ENCODE measurements at regions not wholly inside any gene's neighbourhood (a gene's known extent, or its start where the extent isn't known, plus 50 kb on each side); places are given as distances from the start of the nearest gene placed in this dataset.

GRCh38 chr1:37250371-37250770 is 216.1 kb upstream of the GRIK3 start:
- FAIRE-seq (no peak), DNase-seq (ENCODE audit: low read depth) (no peak)
- Histone ChIP-seq H3K36me3 (ENCODE audit: control insufficient read depth, insufficient read depth, low read length) (no peaks in the 10 kb centered on the region), H3K27me3 (ENCODE audit: control insufficient read depth, insufficient read depth, low read length) (no peaks in the 10 kb centered on the region), H3K4me3 (ENCODE audit: low read depth, low read length) (no peak overlapping the region)
- TF ChIP-seq CTCF (IDR thresholded peaks at IDR 0.05; ENCODE audit: insufficient read depth, low read length, severe bottlenecking), result no peak

- no peaks in the 10 kb centered on the region for H3K36me3 ChIP-seq (ENCODE audit: control insufficient read depth, insufficient read depth, low read length)
- H3K4me3 ChIP-seq (ENCODE audit: low read depth, low read length), result no peak overlapping the region
- TF ChIP-seq CTCF (IDR thresholded peaks at IDR 0.05; ENCODE audit: insufficient read depth, low read length, severe bottlenecking), result no peak
- no peak for DNase-seq (ENCODE audit: low read depth)
- no peak for FAIRE-seq
- H3K27me3 ChIP-seq (ENCODE audit: control insufficient read depth, insufficient read depth, low read length), result no peaks in the 10 kb centered on the region
Measured at GRCh38 chr1:37255136-37255795, 219.1 kb upstream of the ZC3H12A start.

- H3K4me3 ChIP-seq (ENCODE audit: low read depth, low read length), result no peak overlapping the region
- FAIRE-seq, result no peak
- no peak for TF ChIP-seq CTCF (IDR thresholded peaks at IDR 0.05; ENCODE audit: insufficient read depth, low read length, severe bottlenecking)
- H3K27me3 ChIP-seq (ENCODE audit: control insufficient read depth, insufficient read depth, low read length), result no peaks in the 10 kb centered on the region
- H3K36me3 ChIP-seq (ENCODE audit: control insufficient read depth, insufficient read depth, low read length), result no peaks in the 10 kb centered on the region
- DNase-seq (ENCODE audit: low read depth), result no peak
Measured at GRCh38 chr1:37255868-37256267, 218.5 kb upstream of the ZC3H12A start.

- no peak for TF ChIP-seq CTCF (IDR thresholded peaks at IDR 0.05; ENCODE audit: insufficient read depth, low read length, severe bottlenecking)
- Histone ChIP-seq H3K4me3 (ENCODE audit: low read depth, low read length) (no peak overlapping the region), H3K36me3 (ENCODE audit: control insufficient read depth, insufficient read depth, low read length) (no peaks in the 10 kb centered on the region), H3K27me3 (ENCODE audit: control insufficient read depth, insufficient read depth, low read length) (no peaks in the 10 kb centered on the region)
- no peak for DNase-seq (ENCODE audit: low read depth)
- no peak for FAIRE-seq
Measured at GRCh38 chr1:37257646-37258045, 216.7 kb upstream of the ZC3H12A start.

GRCh38 chr1:37258068-37258467 is 216.3 kb upstream of the ZC3H12A start:
- no peak for FAIRE-seq
- H3K27me3 ChIP-seq (ENCODE audit: control insufficient read depth, insufficient read depth, low read length), result no peaks in the 10 kb centered on the region
- no peak overlapping the region for H3K4me3 ChIP-seq (ENCODE audit: low read depth, low read length)
- DNase-seq (ENCODE audit: low read depth), result no peak
- H3K36me3 ChIP-seq (ENCODE audit: control insufficient read depth, insufficient read depth, low read length), result no peaks in the 10 kb centered on the region
- TF ChIP-seq CTCF (IDR thresholded peaks at IDR 0.05; ENCODE audit: insufficient read depth, low read length, severe bottlenecking), result no peak

- Histone ChIP-seq H3K27me3 (ENCODE audit: control insufficient read depth, insufficient read depth, low read length) (no peaks in the 10 kb centered on the region), H3K4me3 (ENCODE audit: low read depth, low read length) (no peak overlapping the region), H3K36me3 (ENCODE audit: control insufficient read depth, insufficient read depth, low read length) (no peaks in the 10 kb centered on the region)
- FAIRE-seq (no peak), DNase-seq (ENCODE audit: low read depth) (no peak)
- TF ChIP-seq CTCF (IDR thresholded peaks at IDR 0.05; ENCODE audit: insufficient read depth, low read length, severe bottlenecking), result no peak
Measured at GRCh38 chr1:37259019-37259418, 215.4 kb upstream of the ZC3H12A start.
